Osteocyte (in vitro differentiated cells): ENCODE measurements at regions not wholly inside any gene's neighbourhood (a gene's known extent, or its start where the extent isn't known, plus 50 kb on each side); places are given as distances from the start of the nearest gene placed in this dataset.
A peak's percentile ranks its signal among the peaks of the same experiment; 100 is the strongest.

Experiments used
- DNase-seq: peaks from one replicate; pipeline ENCODE4 v3.0.0; 2021; ENCODE audit warnings: mixed read lengths; ENCODE audit not compliant: unreplicated experiment; ENCODE audit errors: extremely low spot score
- H3K27ac Mint-ChIP-seq: one replicate; pipeline ENCODE4 v1.8.0; 2021; ENCODE audit warnings: mild to moderate bottlenecking, mixed read lengths; ENCODE audit not compliant: unreplicated experiment
- H3K27me3 Mint-ChIP-seq: one replicate; pipeline ENCODE4 v1.8.0; 2021; ENCODE audit warnings: mixed read lengths; ENCODE audit not compliant: unreplicated experiment
- H3K36me3 Mint-ChIP-seq: one replicate; pipeline ENCODE4 v1.8.0; 2021; ENCODE audit warnings: mixed read lengths; ENCODE audit not compliant: unreplicated experiment
- H3K4me1 Mint-ChIP-seq: one replicate; pipeline ENCODE4 v1.8.0; 2021; ENCODE audit warnings: mixed read lengths; ENCODE audit not compliant: unreplicated experiment
- H3K4me3 Mint-ChIP-seq: one replicate; pipeline ENCODE4 v1.8.0; 2021; ENCODE audit warnings: mild to moderate bottlenecking, moderate library complexity, mixed read lengths; ENCODE audit not compliant: unreplicated experiment
- H3K9me3 Mint-ChIP-seq: one replicate; pipeline ENCODE4 v1.8.0; 2021; ENCODE audit warnings: mixed read lengths; ENCODE audit not compliant: unreplicated experiment
- TF ChIP-seq, protein P1 (sequence below): fragments of 200-600 bp; sonication (generic); IDR thresholded peaks from 2 replicates; pipeline ENCODE4 v1.5.0; 2021; ENCODE audit warnings: antibody characterized with exemption, mild to moderate bottlenecking, moderate library complexity

DNA sequence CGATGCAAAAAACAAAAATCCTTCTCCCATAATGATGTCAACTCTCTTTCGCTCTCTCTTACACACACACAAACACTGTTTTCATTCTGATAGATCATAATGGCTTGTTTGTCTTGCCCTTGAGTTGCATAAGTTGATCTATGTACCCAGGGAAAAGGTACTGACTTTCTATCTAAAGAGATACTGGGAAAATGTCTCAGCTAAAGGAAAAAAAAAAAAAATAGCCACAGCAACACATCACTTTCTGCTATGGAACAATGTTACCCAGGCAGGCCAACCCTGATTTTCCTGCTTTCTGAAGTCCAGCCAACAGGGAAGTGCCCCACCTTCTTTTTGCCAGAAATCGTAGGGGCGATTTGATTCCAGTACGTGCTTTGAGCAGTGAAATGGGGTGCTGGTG is 212.6 kb upstream of the ACTBL2 start:
- Mint-ChIP-seq H3K27ac (no peak overlapping the region), H3K4me3 (no peak overlapping the region), H3K4me1 (peaks cover 28% of the 10 kb centered on the region), H3K27me3 (no peaks in the 10 kb centered on the region), H3K36me3 (no peaks in the 10 kb centered on the region), H3K9me3 (no peaks in the 10 kb centered on the region)
- no peak for DNase-seq
- TF ChIP-seq, protein P1, sequence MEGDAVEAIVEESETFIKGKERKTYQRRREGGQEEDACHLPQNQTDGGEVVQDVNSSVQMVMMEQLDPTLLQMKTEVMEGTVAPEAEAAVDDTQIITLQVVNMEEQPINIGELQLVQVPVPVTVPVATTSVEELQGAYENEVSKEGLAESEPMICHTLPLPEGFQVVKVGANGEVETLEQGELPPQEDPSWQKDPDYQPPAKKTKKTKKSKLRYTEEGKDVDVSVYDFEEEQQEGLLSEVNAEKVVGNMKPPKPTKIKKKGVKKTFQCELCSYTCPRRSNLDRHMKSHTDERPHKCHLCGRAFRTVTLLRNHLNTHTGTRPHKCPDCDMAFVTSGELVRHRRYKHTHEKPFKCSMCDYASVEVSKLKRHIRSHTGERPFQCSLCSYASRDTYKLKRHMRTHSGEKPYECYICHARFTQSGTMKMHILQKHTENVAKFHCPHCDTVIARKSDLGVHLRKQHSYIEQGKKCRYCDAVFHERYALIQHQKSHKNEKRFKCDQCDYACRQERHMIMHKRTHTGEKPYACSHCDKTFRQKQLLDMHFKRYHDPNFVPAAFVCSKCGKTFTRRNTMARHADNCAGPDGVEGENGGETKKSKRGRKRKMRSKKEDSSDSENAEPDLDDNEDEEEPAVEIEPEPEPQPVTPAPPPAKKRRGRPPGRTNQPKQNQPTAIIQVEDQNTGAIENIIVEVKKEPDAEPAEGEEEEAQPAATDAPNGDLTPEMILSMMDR: no peak

DNA sequence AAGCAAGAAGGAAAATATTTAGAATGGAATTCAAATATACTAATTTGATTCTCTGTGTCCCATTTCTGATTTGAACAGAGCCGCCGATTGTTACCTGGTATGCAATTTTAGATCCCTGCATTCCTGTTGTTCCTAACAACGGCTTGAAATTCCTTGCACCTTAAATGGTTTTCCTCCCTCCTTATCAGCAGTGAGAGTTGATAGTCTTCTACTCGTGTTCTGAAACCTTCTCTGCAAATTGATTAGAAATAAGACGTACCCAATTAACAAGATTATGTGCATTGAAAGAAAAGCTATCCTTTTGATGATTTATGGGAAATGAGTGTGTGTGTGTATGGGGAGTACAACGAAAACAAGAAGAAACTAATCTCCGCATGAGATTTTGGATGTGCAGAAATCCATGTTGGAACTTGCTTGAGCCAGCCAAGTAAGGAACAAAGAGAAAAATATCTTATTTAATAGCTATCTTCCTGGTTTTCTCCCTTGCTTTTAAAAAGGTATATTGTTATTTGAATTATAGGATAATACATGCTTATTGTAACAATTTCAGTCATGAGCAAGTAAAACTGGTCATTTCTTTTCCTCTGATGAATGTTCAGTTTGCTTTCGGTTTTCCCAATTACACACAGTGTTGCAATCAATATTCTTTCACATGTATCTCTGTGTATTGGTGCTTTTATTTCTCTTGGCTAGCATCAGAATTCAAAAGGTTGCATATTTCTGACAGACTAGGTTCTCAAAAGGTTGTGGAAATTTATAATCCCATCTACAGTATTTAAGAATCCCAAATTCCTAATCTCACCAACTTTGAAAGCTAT is 211.1 kb upstream of the ACTBL2 start:
- Mint-ChIP-seq H3K27me3 (no peaks in the 10 kb centered on the region), H3K27ac (peak overlapping the region; percentile 74), H3K4me1 (peaks cover 28% of the 10 kb centered on the region), H3K9me3 (no peaks in the 10 kb centered on the region), H3K36me3 (no peaks in the 10 kb centered on the region), H3K4me3 (no peak overlapping the region)
- DNase-seq: no peak
- TF ChIP-seq, protein P1: no peak

DNA sequence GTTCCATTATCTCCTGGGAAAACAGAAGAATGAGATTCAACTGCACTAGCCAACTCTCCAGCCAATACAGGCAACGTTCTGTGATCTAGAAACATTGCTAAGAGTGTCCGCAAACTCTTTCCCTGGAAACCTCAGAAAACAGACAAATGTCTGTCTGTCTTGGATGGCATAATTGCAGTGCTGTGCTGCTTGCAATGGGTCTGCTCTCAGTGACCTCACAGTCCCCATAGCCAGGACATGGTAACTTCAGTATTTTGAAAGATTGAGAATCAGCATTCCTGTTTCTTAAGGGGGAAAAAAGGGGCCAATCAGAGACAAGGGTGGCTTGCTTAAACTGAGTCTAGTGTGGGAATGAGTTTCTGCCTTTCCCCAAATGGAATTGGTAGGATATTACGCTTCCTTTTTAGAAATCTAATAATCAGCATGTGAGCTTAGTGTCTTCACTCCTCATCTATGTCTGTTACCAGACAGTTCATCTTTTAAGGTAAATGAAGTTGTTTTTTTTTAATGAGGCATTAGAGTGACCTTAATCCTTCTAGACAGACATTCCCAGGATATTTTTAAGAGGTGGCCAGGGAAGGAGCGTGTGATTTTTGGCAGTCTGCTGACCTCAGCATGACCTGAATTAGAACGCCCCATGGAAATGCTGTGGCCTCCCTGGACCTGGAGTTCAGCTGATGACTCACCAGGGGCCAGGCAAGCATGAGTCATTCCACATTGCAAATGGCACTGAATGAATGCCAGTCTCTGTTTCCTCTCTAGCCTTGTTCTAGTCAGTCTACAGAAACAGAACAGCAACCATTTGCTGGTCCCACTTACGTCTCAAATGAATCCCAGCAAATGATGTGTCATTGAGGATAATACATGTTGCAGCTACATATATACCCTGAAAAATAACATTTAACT is 210.2 kb upstream of the ACTBL2 start:
- no peak overlapping the region for H3K4me3 Mint-ChIP-seq
- no peaks in the 10 kb centered on the region for H3K27me3 Mint-ChIP-seq
- TF ChIP-seq, protein P1: no peak
- H3K9me3 Mint-ChIP-seq: no peaks in the 10 kb centered on the region
- no peak for DNase-seq
- H3K36me3 Mint-ChIP-seq: no peaks in the 10 kb centered on the region
- peaks cover 28% of the 10 kb centered on the region for H3K4me1 Mint-ChIP-seq
- H3K27ac Mint-ChIP-seq: peak overlapping the region; percentile 74

DNA sequence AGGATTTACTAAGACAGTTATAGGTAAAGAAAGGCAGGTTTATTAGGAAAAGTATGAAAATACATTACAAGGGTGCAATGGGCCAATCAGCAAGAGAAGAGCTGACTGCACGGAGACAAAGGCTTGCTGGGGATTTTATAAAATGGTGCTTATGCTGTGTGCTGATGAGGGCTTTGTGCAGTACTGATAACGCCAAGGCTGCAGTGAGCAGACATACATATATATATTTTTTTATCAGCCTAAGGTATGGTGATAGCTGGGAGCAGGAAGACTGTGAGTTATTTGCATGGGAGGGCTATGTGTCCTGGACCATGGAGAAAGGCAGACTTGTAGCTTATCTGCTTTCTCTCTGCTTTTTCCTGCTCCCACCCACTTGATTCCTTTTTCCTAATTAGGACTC is 208.1 kb upstream of the ACTBL2 start:
- Mint-ChIP-seq H3K27me3 (no peaks in the 10 kb centered on the region), H3K4me3 (no peak overlapping the region), H3K27ac (no peak overlapping the region), H3K9me3 (no peaks in the 10 kb centered on the region), H3K4me1 (peaks cover 27% of the 10 kb centered on the region), H3K36me3 (no peaks in the 10 kb centered on the region)
- no peak for DNase-seq
- TF ChIP-seq, protein P1: no peak

DNA sequence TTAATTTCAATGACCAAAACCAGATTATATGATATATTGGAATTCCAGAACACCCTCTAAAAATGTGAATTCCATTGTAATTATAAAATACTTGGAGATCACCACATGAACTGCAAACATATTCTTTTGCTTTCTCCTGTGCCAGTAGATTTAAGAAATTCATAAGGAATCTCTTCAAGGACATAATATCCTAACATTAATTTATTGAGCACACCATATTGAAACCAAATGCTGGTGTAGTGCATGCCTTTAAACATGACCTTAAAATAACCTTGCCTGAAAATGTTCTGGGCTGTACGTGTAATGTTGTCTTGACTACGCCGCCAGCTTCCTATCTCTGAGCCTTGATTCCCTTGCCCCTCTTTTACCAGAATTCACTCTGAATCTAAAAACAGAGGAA is 205.0 kb upstream of the ACTBL2 start:
- Mint-ChIP-seq H3K4me1 (peaks cover 9% of the 10 kb centered on the region), H3K36me3 (no peaks in the 10 kb centered on the region), H3K27ac (no peak overlapping the region), H3K27me3 (no peaks in the 10 kb centered on the region), H3K4me3 (no peak overlapping the region), H3K9me3 (no peaks in the 10 kb centered on the region)
- TF ChIP-seq, protein P1: no peak
- no peak for DNase-seq
